BLaER1 (cell line): ENCODE measurements at regions not wholly inside any gene's neighbourhood (a gene's known extent, or its start where the extent isn't known, plus 50 kb on each side); places are given as distances from the start of the nearest gene placed in this dataset.

ENCODE experiments used
- H3K27ac ChIP-seq: shearing (Covaris generic); formaldehyde crosslinking; 2 replicates; pipeline ENCODE4 v1.8.1; 2022
- H3K27me3 ChIP-seq: shearing (Covaris generic); formaldehyde crosslinking; 2 replicates; pipeline ENCODE4 v1.8.1; 2022
- H3K36me3 ChIP-seq: shearing (Covaris generic); formaldehyde crosslinking; 2 replicates; pipeline ENCODE4 v1.8.1; 2022
- H3K4me1 ChIP-seq: shearing (Covaris generic); formaldehyde crosslinking; 2 replicates; pipeline ENCODE4 v1.8.1; 2022
- H3K4me2 ChIP-seq: shearing (Covaris generic); formaldehyde crosslinking; 2 replicates; pipeline ENCODE4 v1.8.1; 2022
- H3K4me3 ChIP-seq: shearing (Covaris generic); formaldehyde crosslinking; 2 replicates; pipeline ENCODE4 v1.8.1; 2022
- H3K9ac ChIP-seq: shearing (Covaris generic); formaldehyde crosslinking; 2 replicates; pipeline ENCODE4 v1.8.1; 2022
- H3K9me3 ChIP-seq: shearing (Covaris generic); formaldehyde crosslinking; 2 replicates; pipeline ENCODE4 v1.8.1; 2022
- H4K20me1 ChIP-seq: shearing (Covaris generic); formaldehyde crosslinking; 2 replicates; pipeline ENCODE4 v1.8.1; 2022
- Cebpa-rat ChIP-seq: shearing (Covaris generic); IDR thresholded peaks from 2 replicates; pipeline ENCODE4 v1.8.1; 2022

DNA sequence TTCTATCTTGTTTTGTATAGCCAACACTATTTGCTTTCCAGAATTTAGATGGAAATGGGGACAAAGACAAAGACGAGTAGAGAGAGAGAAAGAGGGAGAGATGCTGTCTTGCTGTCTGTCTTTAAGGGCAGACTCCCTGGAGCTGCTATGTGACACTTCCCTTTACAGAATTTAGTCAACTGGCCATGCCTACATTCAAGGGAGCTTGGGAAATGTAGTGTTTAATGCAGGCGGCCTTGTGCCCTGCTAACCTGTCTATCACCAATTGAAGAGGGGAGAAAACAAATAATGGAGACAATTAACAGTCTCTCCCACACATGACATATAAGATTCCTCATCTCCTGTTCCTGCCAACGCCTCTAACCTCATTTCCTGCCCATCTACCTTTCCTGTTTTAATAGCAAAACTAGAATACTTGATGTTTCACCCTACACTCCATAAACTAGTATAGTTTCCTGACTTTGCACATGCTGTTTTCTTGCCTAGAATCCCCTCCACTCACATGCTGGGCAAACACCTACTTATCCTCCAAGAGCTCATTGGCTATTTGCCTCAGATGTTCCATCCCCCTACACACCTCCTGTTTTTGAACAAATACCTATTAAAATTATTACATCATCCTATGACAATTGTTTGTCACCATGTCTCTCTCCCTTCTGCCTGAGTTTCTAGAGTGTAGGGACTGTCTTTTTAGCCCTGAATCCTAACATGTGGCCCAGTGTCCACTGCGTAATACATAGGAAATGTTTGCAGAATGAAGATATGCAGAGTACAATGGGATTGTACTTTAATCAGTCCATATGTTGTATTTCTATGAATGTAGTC is 117.2 kb downstream of the SLC25A24 start:
- H3K36me3 ChIP-seq = no peaks in the 10 kb centered on the region
- H3K4me1 ChIP-seq = peaks cover 48% of the 10 kb centered on the region
- no peaks in the 10 kb centered on the region for H3K9me3 ChIP-seq
- no peak for TF ChIP-seq Cebpa-rat
- H3K27me3 ChIP-seq = no peaks in the 10 kb centered on the region
- H4K20me1 ChIP-seq = no peaks in the 10 kb centered on the region
- H3K4me3 ChIP-seq = no peak overlapping the region
- peak overlapping the region; percentile 15; the same call in 1 of the 2 replicates for H3K4me2 ChIP-seq
- H3K9ac ChIP-seq = no peak overlapping the region
- H3K27ac ChIP-seq = no peak overlapping the region

DNA sequence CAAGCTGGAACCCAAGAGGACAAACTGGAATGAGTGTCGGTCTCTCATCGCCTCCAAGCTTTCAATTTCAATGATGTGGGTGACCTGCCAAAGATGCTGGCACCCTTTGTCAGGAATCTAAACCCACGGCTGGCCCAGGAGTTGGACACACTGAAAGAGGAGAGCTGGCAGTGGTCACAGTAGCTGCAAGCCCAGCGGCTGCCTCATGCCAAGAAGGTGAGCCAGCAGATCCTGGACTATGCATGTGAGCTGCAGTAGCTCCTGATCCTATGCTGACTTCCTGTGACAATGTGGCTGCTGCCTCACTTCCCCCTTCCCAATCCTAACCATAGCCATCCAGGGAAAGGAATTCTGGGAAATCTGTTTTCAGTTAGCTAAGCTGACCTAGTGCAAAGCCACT is 117.0 kb upstream of the VAV3 start:
- Histone ChIP-seq H3K4me3 (no peak overlapping the region), H3K9me3 (no peaks in the 10 kb centered on the region), H3K27ac (0 out of 2 replicates have a peak overlapping the region, but pooled peaks have one; percentile 3), H3K9ac (0 out of 2 replicates have a peak overlapping the region, but pooled peaks have one; percentile 30), H3K4me2 (no peak overlapping the region), H3K27me3 (no peaks in the 10 kb centered on the region), H4K20me1 (no peaks in the 10 kb centered on the region), H3K4me1 (peaks cover 57% of the 10 kb centered on the region), H3K36me3 (no peaks in the 10 kb centered on the region)
- TF ChIP-seq Cebpa-rat = no peak

DNA sequence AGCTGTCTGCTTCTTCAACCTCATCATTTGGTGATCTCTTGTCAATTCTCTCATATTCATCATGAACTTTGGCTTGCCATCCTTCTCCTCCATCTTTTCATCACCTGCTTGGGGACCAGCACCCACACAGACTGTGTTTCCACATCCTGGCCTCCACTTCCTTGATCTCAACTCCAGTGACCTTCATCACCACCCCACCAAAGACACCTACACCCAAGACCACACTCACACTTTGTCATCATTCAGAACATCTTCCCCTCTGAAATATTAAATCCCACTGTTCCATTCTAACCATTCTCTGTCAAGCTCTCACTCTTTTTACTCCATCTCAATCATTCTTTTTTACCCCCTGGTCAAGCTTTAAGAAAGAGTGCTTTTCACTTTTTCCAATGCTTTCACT is 115.5 kb upstream of the VAV3 start:
- TF ChIP-seq Cebpa-rat = no peak
- no peaks in the 10 kb centered on the region for H4K20me1 ChIP-seq
- H3K27me3 ChIP-seq = no peaks in the 10 kb centered on the region
- H3K4me3 ChIP-seq = no peak overlapping the region
- H3K4me1 ChIP-seq = peaks cover 58% of the 10 kb centered on the region
- peak overlapping the region; percentile 25; the same call in 1 of the 2 replicates for H3K9ac ChIP-seq
- peak overlapping the region; percentile 82 for H3K4me2 ChIP-seq
- H3K27ac ChIP-seq = peak overlapping the region; percentile 72
- peaks cover 6% of the 10 kb centered on the region for H3K9me3 ChIP-seq
- no peaks in the 10 kb centered on the region for H3K36me3 ChIP-seq

DNA sequence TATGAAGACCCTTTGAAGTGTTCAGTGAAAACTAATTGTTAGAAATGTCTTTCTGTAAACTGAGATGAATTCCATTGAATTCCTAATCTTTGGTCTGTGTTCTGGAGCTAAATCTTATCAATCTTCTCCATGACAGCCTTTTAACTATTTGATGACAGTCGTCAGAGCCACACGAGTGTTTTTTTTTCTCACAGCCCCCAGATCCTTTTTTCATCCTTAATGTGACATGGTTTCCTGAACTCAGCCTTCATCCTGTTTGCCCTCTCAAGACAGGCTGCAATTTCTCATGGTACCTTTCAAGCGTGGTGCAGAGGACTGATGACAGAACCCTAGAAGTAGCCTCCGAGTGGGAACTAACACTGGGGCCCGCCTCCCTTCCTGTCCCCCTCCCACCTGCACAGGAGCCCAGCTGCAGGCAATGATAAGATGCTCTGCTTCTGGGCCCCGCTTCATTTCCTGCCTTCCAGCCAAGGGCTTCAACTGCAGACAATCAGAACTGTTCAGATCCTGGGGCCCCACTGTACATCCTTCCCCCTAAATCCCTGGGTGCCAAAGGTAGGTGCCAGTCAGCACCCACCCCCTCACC is 114.6 kb upstream of the VAV3 start:
- peak overlapping the region; percentile 72 for H3K27ac ChIP-seq
- peak overlapping the region; percentile 82 for H3K4me2 ChIP-seq
- H3K9ac ChIP-seq = peak overlapping the region; percentile 25
- no peak for TF ChIP-seq Cebpa-rat
- no peaks in the 10 kb centered on the region for H3K36me3 ChIP-seq
- H4K20me1 ChIP-seq = no peaks in the 10 kb centered on the region
- H3K27me3 ChIP-seq = no peaks in the 10 kb centered on the region
- peaks cover 6% of the 10 kb centered on the region for H3K9me3 ChIP-seq
- no peak overlapping the region for H3K4me3 ChIP-seq
- peaks cover 65% of the 10 kb centered on the region for H3K4me1 ChIP-seq

DNA sequence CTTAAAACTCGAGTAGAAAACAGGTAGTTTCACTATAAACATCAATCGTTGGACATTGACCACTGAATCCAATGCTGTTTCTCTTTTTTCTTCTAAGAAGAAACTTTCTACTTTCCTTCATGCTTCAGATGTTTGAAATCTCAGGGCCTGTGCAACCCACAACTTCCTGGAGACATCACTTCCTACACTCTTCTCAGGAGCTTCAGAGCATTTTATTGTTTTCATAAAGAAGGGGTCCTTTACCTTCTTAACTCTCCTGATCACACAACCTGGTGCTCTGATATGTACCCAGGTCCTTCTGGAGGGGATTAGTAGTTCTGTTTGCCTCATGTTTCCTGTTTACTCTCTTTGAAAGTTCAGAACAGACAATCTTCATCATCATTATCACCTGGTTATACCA is 113.0 kb upstream of the VAV3 start:
- Histone ChIP-seq H3K4me3 (no peak overlapping the region), H3K4me1 (peaks cover 62% of the 10 kb centered on the region), H3K4me2 (peak overlapping the region; percentile 58), H3K36me3 (no peaks in the 10 kb centered on the region), H3K9ac (no peak overlapping the region), H3K27me3 (no peaks in the 10 kb centered on the region), H4K20me1 (no peaks in the 10 kb centered on the region), H3K27ac (peak overlapping the region; percentile 56), H3K9me3 (peaks cover 6% of the 10 kb centered on the region)
- TF ChIP-seq Cebpa-rat = no peak

DNA sequence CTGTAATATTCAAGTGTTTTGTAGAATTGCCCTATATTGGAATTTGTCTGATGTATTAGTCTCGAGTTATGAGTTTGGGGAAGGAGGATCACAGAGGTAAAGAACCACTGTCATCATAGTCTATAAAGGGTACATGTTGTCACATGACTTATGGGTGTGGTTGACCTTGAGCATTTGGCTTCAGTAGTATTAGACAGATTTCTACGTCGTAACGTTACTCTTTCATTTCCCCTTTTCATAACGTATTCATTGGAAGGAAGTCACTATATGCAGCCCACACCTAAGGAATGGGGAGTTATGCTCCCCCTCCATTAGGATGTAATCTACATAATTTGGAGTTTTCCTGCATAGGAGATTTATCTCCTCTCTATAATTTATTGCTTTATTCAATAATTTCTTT is 110.1 kb upstream of the VAV3 start:
- Histone ChIP-seq H3K36me3 (no peaks in the 10 kb centered on the region), H4K20me1 (no peaks in the 10 kb centered on the region), H3K4me2 (0 out of 2 replicates have a peak overlapping the region, but pooled peaks have one; percentile 4), H3K9me3 (peaks cover 6% of the 10 kb centered on the region), H3K4me1 (peaks cover 38% of the 10 kb centered on the region), H3K9ac (no peak overlapping the region), H3K4me3 (no peak overlapping the region), H3K27me3 (no peaks in the 10 kb centered on the region), H3K27ac (no peak overlapping the region)
- no peak for TF ChIP-seq Cebpa-rat

DNA sequence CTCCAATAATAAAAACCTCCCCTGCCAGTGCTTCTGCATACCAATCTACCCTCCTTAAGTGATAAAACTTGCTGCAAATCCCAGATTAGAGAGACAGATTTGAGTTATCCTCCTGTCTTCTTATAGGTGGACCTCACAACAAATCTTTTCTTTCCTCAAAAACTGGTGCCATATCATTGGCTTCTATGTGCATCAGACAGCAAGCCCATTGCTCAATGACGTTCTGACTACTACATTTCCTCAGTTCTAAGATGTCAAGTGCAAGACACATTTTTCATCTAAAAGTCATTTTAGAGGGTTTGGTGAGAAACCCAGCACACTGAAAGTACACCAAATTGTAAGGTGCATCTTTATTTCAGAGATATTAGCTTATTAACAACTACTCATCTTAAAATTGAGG is 107.8 kb upstream of the VAV3 start:
- Histone ChIP-seq H3K9me3 (peaks cover 6% of the 10 kb centered on the region), H3K4me2 (no peak overlapping the region), H4K20me1 (no peaks in the 10 kb centered on the region), H3K9ac (no peak overlapping the region), H3K36me3 (no peaks in the 10 kb centered on the region), H3K4me3 (no peak overlapping the region), H3K27me3 (no peaks in the 10 kb centered on the region), H3K27ac (no peak overlapping the region), H3K4me1 (peaks cover 24% of the 10 kb centered on the region)
- TF ChIP-seq Cebpa-rat = no peak

DNA sequence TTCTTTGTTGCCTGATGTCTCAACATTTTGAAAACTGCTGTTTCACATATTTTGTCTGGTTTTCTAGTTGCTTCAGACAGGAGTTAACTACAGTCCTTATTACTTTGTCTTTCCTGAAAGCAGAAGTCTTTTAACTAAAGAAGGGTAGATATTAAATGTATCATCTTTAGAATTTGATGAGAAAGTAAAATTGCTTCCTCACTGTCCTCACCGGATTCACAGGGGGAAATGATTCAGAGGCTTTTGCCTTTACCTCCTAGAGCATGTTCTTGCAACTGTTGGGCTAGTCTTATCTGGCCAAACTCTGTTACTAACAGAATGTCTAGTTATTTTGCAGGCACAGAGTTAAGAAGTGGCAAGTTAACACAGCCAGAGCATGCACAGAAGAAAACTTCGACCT is 107.2 kb upstream of the VAV3 start:
- H3K27ac ChIP-seq = no peak overlapping the region
- peaks cover 6% of the 10 kb centered on the region for H3K9me3 ChIP-seq
- TF ChIP-seq Cebpa-rat = no peak
- no peak overlapping the region for H3K9ac ChIP-seq
- peaks cover 21% of the 10 kb centered on the region for H3K4me1 ChIP-seq
- H4K20me1 ChIP-seq = no peaks in the 10 kb centered on the region
- no peak overlapping the region for H3K4me3 ChIP-seq
- H3K4me2 ChIP-seq = no peak overlapping the region
- no peaks in the 10 kb centered on the region for H3K27me3 ChIP-seq
- no peaks in the 10 kb centered on the region for H3K36me3 ChIP-seq

DNA sequence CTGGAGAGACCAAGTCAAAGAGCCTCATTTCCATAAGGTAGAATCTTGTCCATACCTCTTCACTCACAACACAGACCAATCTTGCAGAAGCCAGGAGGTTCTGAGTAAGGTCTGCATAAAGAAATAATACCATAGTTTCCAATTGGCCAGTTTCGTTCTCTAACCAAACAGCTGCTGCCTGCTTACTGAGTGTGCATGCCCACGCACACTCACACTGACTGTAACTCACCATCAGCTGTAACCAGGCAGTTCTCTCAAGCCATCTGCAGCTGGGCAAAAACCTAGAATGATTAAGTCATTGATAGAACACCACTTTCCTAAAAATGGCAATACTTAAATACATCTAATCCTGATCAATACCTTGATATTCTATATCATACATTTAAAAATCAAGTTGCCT is 106.6 kb upstream of the VAV3 start:
- Histone ChIP-seq H3K4me1 (peaks cover 20% of the 10 kb centered on the region), H3K9me3 (peaks cover 4% of the 10 kb centered on the region), H4K20me1 (no peaks in the 10 kb centered on the region), H3K4me3 (no peak overlapping the region), H3K36me3 (no peaks in the 10 kb centered on the region), H3K27ac (no peak overlapping the region), H3K4me2 (no peak overlapping the region), H3K27me3 (no peaks in the 10 kb centered on the region), H3K9ac (no peak overlapping the region)
- no peak for TF ChIP-seq Cebpa-rat

DNA sequence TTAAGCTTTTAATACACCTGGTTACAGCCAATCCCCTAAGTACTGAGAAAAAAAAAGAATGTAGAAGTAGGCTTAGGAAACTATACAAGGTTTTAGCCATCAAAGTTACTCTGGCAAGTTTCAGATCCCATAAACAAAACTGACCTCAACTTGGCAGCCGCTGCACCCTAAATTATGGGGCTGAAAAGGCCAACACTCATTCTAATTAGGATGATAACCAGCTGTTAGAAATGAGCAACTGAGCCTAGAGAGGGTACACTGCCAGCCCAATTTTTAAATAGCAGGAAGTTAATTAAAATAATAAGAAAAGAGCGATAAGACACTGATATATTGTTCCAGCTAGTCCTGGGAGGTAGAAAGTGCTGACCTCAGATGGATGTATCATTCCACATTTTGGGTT is 105.7 kb upstream of the VAV3 start:
- H3K4me2 ChIP-seq = no peak overlapping the region

More for the DNA sequence above, 105.7 kb upstream of the VAV3 start:
- no peaks in the 10 kb centered on the region for H3K36me3 ChIP-seq
- TF ChIP-seq Cebpa-rat = no peak
- H3K27ac ChIP-seq = no peak overlapping the region
- H3K4me1 ChIP-seq = peaks cover 20% of the 10 kb centered on the region
- no peaks in the 10 kb centered on the region for H3K27me3 ChIP-seq
- H3K4me3 ChIP-seq = no peak overlapping the region
- H4K20me1 ChIP-seq = no peaks in the 10 kb centered on the region
- H3K9me3 ChIP-seq = no peaks in the 10 kb centered on the region
- H3K9ac ChIP-seq = no peak overlapping the region
